Mucosa of descending colon (tissue), 3 donors: ENCODE measurements at regions not wholly inside any gene's neighbourhood (a gene's known extent, or its start where the extent isn't known, plus 50 kb on each side); places are given as distances from the start of the nearest gene placed in this dataset.

Experiments
- ATAC-seq: fragments of 200-7000 bp; cut with Tn5 transposase; one replicate; pipeline ENCODE4 v1.9.1; 2020; ENCODE audit warnings: mild to moderate bottlenecking, moderate library complexity
- DNase-seq, 3 donors: peaks; one replicate each; pipeline ENCODE4 v3.0.0-alpha.2; 2020
- H3K36me3 ChIP-seq: fragments of 200-600 bp; one replicate; pipeline ENCODE4 v1.8.0; 2021; ENCODE audit warnings: low read depth, mild to moderate bottlenecking
- H3K4me1 ChIP-seq: fragments of 200-600 bp; one replicate; pipeline ENCODE4 v1.8.0; 2021; ENCODE audit warnings: low read depth, mild to moderate bottlenecking
- H3K4me3 ChIP-seq: fragments of 200-600 bp; one replicate; pipeline ENCODE4 v1.8.0; 2021; ENCODE audit warnings: mild to moderate bottlenecking
- H3K9me3 ChIP-seq: fragments of 200-600 bp; one replicate; pipeline ENCODE4 v1.8.0; 2021; ENCODE audit warnings: mild to moderate bottlenecking
- CTCF ChIP-seq: fragments of 200-600 bp; IDR thresholded peaks from one replicate; pipeline ENCODE4 v1.8.0; 2022; ENCODE audit warnings: antibody characterized with exemption, mild to moderate bottlenecking
- intact Hi-C, 2 donors: fragments of 100-400 bp; cut with DNase I in 1 of 2; cut with micrococcal nuclease in 1 of 2; formaldehyde crosslinking; loops; one replicate each; pipeline versions ENCODE4 v1.11.0 to v1.11.1; 2022; cut with DNase I, micrococcal nuclease
- donor health status: DM: no; HTN: no; CAD: no; lungs with moderate emphysema.
- donor health status: DM: no; HTN: no; CAD: no.
- donor health status: DM: no; HTN: yes; CAD: no.

DNA sequence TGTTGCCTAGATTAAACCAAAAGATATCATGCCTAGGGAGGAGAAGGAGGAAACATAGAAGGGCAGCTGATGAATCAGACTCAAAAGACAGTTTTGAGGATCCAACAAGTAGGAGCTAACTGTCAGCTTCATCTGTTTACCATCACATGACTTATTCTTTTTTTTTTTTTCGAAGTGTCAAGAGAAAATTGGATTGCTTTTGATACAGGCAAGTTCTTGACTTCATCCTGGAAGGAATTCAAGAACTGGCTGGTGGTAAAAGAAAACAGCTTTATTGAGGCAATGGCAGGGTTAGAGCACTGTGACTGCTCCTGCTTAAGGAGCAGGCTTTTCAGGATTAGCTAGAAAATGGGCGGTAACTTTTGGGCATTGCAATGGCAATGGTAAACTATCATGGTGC, 227.5 kb upstream of the KCNMB2 start:
- intact Hi-C loops, result no loop called here
- Histone ChIP-seq H3K36me3 (no peaks in the 10 kb centered on the region), H3K9me3 (no peaks in the 10 kb centered on the region), H3K4me1 (no peaks in the 10 kb centered on the region), H3K4me3 (no peak overlapping the region)
- no peak for ATAC-seq
- no peak for DNase-seq
- TF ChIP-seq CTCF, result no peak

GRCh38 chr3:178310949-178311348, 225.3 kb upstream of the KCNMB2 start:
- DNase-seq (no peak), ATAC-seq (no peak)
- TF ChIP-seq CTCF, result no peak
- Histone ChIP-seq H3K9me3 (no peaks in the 10 kb centered on the region), H3K4me3 (no peak overlapping the region), H3K36me3 (no peaks in the 10 kb centered on the region), H3K4me1 (no peaks in the 10 kb centered on the region)
- intact Hi-C loops, result no loop called here

GRCh38 chr3:178313716-178314115, 222.5 kb upstream of the KCNMB2 start:
- ATAC-seq, result no peak
- TF ChIP-seq CTCF, result no peak
- Histone ChIP-seq H3K4me3 (no peak overlapping the region), H3K36me3 (no peaks in the 10 kb centered on the region), H3K9me3 (no peaks in the 10 kb centered on the region), H3K4me1 (no peaks in the 10 kb centered on the region)
- DNase-seq, result no peak
- intact Hi-C loops, result no loop called here

DNA sequence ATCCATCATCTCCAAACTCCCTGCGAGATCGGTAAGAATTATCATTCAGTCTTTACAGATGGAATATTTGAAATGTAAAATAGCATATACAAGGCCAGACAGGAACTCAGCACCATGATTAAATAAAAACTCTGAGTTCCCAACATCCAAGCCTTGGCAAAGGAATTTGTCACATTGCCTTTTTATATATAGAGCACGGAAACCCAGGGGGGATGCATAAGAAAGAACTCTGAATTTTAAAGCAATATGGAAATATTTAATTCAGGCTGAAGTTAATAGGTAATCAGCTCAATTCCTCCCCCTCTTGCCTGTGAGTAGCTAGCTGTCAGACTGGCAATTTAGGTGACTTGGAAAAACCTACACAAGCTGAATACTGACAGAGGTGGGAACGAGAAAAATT, 217.9 kb upstream of the KCNMB2 start:
- Histone ChIP-seq H3K4me1 (no peaks in the 10 kb centered on the region), H3K9me3 (no peaks in the 10 kb centered on the region), H3K4me3 (no peak overlapping the region), H3K36me3 (no peaks in the 10 kb centered on the region)
- no peak for DNase-seq
- intact Hi-C loops, result no loop called here
- ATAC-seq, result no peak
- TF ChIP-seq CTCF, result no peak

DNA sequence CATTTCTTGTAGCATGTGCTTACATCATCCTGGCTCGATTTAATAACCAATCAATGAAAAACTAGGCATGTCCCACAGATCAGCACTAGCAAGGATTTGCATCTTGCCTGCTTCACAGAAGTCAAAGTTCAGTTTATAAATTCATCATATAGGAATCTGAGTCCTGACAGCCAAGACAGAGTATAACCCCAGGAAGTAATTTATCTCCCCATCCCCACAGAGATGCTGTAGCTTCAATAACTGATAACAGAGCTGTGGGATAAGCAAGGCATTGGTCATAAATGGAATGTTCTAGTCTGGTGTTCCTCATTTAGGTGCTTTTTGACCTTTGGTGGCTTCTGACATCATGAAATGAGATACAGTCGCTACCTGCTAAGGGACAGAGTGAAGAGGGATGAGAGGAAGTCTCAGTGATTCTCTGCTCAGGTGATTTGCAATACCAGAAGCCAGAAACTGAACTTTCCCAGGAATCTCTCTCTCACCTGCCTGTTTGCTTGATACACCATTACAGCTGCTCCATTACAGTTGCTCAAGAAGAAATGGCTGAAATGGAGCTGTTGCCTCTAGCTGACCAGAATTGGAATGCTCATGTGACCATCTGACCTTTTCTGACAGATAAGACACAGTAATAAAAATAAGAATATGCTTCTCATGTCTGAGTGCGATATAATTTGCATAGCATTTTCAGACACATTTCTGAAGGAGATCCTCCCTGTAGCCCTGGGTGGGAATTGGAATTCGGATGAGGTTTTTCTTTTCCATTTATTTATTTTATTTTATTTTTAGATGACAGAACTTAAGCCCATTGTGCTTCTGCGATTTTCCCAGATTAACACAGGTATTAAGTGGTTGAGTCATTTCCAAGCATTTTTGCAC, 217.1 kb upstream of the KCNMB2 start:
- ATAC-seq (no peak), DNase-seq (no peak)
- Histone ChIP-seq H3K4me3 (no peak overlapping the region), H3K36me3 (no peaks in the 10 kb centered on the region), H3K4me1 (no peaks in the 10 kb centered on the region), H3K9me3 (no peaks in the 10 kb centered on the region)
- intact Hi-C loops, result no loop called here
- no peak for TF ChIP-seq CTCF
